BE2C (cell line): ENCODE measurements at regions not wholly inside any gene's neighbourhood (a gene's known extent, or its start where the extent isn't known, plus 50 kb on each side); places are given as distances from the start of the nearest gene placed in this dataset.

Experiments
- DNase-seq: peaks from one replicate; pipeline ENCODE4 v3.0.0-alpha.2; 2020
- H3K27me3 ChIP-seq: fragments of 250-450 bp; sonication (Bioruptor Pico); 2 replicates; pipeline ENCODE4 v1.5.1; 2020; ENCODE audit warnings: mild to moderate bottlenecking
- H3K36me3 ChIP-seq: fragments of 250-450 bp; sonication (Bioruptor Pico); 2 replicates; pipeline ENCODE4 v1.5.1; 2020; ENCODE audit warnings: mild to moderate bottlenecking
- H3K4me1 ChIP-seq: fragments of 250-450 bp; sonication (Bioruptor Pico); 2 replicates; pipeline ENCODE4 v1.5.1; 2020
- H3K4me3 ChIP-seq: 2 replicates; pipeline ENCODE4 v1.5.1; 2011; ENCODE audit warnings: low read depth, low read length
- H3K9me3 ChIP-seq: fragments of 250-450 bp; sonication (Bioruptor Pico); 2 replicates; pipeline ENCODE4 v1.5.1; 2020
- TF ChIP-seq, protein P1 (sequence below): IDR thresholded peaks from 2 replicates; pipeline ENCODE4 v1.5.1; 2012; ENCODE audit warnings: mild to moderate bottlenecking, low read depth, low read length

DNA sequence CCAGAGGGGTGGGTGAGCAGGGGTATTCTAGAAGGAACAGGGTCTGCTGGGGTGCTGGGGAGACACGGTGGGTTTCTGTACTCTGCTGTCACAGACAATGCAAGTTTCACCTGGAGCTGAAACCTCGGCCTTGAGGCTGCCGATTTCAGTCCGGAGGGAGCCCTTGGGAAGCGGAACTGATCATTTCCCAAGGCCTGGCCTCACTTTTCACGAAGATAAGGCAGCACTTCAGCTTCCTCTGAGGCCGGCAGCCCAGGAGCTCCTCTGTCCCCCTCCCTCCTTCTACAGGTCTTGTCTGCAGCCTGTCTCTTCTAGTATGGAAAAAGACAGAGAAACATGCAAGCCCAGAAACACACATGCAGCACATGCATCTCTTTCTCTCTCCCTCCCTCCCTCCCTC lies 242.1 kb downstream of the CDC5L start:
- TF ChIP-seq, protein P1, sequence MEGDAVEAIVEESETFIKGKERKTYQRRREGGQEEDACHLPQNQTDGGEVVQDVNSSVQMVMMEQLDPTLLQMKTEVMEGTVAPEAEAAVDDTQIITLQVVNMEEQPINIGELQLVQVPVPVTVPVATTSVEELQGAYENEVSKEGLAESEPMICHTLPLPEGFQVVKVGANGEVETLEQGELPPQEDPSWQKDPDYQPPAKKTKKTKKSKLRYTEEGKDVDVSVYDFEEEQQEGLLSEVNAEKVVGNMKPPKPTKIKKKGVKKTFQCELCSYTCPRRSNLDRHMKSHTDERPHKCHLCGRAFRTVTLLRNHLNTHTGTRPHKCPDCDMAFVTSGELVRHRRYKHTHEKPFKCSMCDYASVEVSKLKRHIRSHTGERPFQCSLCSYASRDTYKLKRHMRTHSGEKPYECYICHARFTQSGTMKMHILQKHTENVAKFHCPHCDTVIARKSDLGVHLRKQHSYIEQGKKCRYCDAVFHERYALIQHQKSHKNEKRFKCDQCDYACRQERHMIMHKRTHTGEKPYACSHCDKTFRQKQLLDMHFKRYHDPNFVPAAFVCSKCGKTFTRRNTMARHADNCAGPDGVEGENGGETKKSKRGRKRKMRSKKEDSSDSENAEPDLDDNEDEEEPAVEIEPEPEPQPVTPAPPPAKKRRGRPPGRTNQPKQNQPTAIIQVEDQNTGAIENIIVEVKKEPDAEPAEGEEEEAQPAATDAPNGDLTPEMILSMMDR = no peak
- no peaks in the 10 kb centered on the region for H3K4me1 ChIP-seq
- DNase-seq = no peak
- no peak overlapping the region for H3K4me3 ChIP-seq
- H3K9me3 ChIP-seq = no peaks in the 10 kb centered on the region; the same call in 1 of the 2 replicates
- H3K36me3 ChIP-seq = no peaks in the 10 kb centered on the region
- peaks cover 9% of the 10 kb centered on the region for H3K27me3 ChIP-seq

DNA sequence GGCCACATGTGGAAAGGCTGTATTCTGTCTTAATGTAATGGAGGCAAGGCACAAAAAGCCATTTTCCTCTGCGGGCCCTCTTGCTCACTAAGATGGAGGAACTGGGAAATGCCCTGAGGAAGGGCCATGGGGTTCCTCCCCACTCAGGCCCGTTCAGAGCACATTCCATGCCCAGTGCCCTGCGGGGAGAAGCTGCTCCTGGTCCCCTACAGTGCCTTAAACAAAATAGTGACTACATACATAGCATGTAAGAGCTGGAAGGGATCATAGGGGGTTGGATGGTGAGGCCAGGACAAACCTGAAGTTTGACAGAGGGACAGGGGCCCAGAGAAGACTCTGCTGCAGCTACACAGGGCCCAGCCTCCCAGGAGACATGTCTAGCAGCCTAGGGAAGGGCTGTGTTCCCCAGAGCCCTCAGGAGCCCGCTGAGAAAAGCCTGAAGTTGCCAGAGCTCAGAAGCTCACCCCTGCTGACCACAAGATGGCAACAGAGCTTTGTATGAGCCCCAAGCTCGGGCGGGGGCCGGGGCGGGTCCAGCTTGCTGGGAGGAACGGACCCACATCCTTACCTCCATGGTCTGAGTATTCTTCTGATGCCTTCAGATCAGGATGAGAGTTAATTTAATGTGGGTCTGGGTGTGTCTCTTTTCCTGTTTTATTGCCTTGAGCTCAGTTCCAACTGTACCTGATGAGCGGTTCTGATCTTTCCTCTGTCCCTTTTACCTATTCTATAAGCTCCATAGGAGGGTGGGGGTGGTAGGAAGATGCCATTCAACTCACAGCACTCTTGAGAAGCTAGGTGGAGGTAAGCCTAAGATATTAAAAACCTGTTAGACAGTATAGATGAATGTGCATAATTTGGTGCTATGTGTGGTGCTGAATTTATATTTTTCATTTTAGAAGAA lies 242.9 kb downstream of the CDC5L start:
- peak; percentile 34 for DNase-seq
- Histone ChIP-seq H3K4me3 (no peak overlapping the region), H3K36me3 (no peaks in the 10 kb centered on the region), H3K9me3 (no peaks in the 10 kb centered on the region; the same call in 1 of the 2 replicates), H3K4me1 (no peaks in the 10 kb centered on the region), H3K27me3 (peaks cover 10% of the 10 kb centered on the region)
- TF ChIP-seq, protein P1 = peak; percentile 47

DNA sequence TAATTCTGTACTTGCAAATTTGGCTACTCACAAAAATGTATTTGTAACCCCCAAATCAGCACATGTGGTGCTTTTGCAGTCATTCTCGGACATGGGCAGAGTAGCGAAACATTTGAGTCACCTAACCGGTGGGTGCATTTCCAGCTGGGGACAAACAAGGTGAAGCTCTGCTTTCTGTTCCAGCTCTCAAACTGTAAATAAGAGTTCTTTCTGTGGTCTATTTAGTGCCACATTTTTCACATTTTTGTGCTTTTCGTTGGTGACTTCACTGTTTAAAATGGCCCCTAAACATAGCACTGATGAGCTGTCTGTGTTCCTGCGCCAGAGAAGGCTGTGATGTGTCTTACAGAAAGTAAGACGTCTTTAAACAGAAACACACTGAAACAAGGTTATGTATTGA lies 244.5 kb downstream of the CDC5L start:
- DNase-seq = no peak
- peaks cover 10% of the 10 kb centered on the region for H3K27me3 ChIP-seq
- no peak overlapping the region for H3K4me3 ChIP-seq
- TF ChIP-seq, protein P1 = no peak
- H3K36me3 ChIP-seq = no peaks in the 10 kb centered on the region
- H3K9me3 ChIP-seq = no peaks in the 10 kb centered on the region; the same call in 1 of the 2 replicates
- H3K4me1 ChIP-seq = no peaks in the 10 kb centered on the region

DNA sequence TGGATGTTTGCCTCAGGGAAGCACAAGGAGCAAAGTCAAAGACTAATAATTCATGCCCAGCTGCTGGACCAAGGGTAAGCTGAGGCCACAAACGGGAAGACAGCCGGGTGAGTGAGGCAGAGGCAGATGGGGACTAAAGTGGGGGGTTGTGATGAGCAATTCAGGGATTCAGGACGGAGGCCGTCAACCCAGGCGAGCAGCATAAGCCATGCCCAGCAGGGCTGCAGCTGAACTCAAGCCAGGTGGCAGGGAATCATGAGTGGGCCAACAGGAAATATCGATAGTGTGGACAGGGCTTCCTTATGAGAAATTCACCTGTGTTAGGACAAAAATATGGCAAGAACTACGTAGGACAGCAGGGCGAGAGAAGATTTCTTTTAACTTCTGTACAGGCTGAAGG lies 246.8 kb downstream of the CDC5L start:
- Histone ChIP-seq H3K4me1 (no peaks in the 10 kb centered on the region), H3K4me3 (no peak overlapping the region), H3K36me3 (no peaks in the 10 kb centered on the region), H3K27me3 (peaks cover 10% of the 10 kb centered on the region), H3K9me3 (no peaks in the 10 kb centered on the region)
- DNase-seq = no peak
- TF ChIP-seq, protein P1 = no peak

DNA sequence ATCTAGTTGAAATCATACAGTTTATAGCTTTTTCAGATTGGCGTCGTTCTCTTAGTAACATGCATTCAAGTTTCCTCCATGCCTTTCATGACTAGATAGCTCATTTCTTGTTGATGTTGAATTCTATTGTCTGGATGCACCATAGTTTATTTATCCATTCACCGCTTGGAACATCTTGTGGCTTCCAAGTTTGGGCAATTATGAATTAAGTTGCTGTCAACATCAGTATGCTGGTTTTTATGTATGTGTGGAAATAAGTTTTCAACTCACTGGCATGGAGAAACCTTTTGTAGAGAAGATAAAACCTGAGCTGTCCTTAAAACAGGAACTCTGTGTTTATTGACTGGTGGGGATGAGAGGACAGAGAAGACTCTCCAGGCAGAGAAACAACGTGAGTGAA lies 248.0 kb downstream of the CDC5L start:
- Histone ChIP-seq H3K9me3 (no peaks in the 10 kb centered on the region), H3K27me3 (peaks cover 10% of the 10 kb centered on the region), H3K4me3 (no peak overlapping the region), H3K4me1 (no peaks in the 10 kb centered on the region), H3K36me3 (no peaks in the 10 kb centered on the region)
- TF ChIP-seq, protein P1 = no peak
- DNase-seq = no peak

DNA sequence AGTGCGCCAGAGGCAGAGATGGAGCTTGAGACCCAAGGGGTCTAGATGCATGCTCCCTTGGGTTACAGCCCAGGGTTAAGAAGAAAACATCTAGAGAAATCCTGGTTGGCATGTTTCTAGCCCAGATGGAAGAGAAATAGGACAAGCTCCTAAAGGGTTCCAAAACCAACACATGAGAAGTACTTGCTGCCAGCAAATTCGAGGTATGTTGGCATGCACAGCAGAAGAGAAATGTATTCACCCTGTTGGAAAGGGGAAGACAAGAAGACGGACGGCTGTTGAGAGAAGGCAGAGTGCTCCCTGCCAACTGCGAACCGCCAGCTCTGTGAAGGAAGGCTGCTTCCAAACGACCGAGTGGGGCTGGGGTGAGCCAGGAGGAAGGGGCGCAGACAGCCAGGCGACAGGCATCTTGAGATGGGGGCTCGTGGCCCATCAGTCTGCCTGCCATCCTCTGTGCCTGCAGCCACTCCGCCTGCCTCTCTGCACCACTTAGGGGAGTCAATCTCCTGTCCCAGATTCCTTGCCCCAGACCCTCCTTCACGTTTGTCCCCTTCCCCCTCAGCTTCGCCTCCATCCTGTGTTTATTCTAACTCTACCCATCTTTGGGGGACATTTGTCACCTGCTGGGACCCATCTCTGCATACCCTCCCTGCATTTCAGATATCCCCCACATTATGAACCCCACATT lies 249.2 kb downstream of the CDC5L start:
- Histone ChIP-seq H3K36me3 (no peaks in the 10 kb centered on the region), H3K4me1 (no peaks in the 10 kb centered on the region), H3K27me3 (peaks cover 6% of the 10 kb centered on the region; the same call in 1 of the 2 replicates), H3K9me3 (no peaks in the 10 kb centered on the region), H3K4me3 (no peak overlapping the region)
- no peak for DNase-seq
- TF ChIP-seq, protein P1 = no peak
